Right lobe of liver (tissue), 4 donors: ENCODE measurements at regions not wholly inside any gene's neighbourhood (a gene's known extent, or its start where the extent isn't known, plus 50 kb on each side); places are given as distances from the start of the nearest gene placed in this dataset.

Source experiments
- CTCF ChIP-seq, 4 donors: fragments of 200-600 bp in 3 of 4; fragments of 450-650 bp in 1 of 4; IDR thresholded peaks; one replicate each; pipeline versions ENCODE4 v1.5.1 to v1.8.0; 2016 to 2022; ENCODE audit warnings: antibody characterized with exemption in 4 of 4, mild to moderate bottlenecking in 2 of 4
- POLR2A ChIP-seq: fragments of 450-650 bp; IDR thresholded peaks from one replicate; pipeline ENCODE4 v1.6.1; 2017; ENCODE audit warnings: antibody characterized with exemption, mild to moderate bottlenecking
- donor health status: DM: no; HTN: no; CAD: no.
- donor health status: DM: no; HTN: no; CAD: no.
- donor health status: DM: no; HTN: yes; CAD: no.

GRCh38 chr5:74272024-74272775, 368.3 kb downstream of the ENC1 start:
- TF ChIP-seq CTCF (IDR thresholded peaks at IDR 0.05) = no peak
- TF ChIP-seq POLR2A = no peak
